Neutrophil (primary cell): ENCODE measurements at regions not wholly inside any gene's neighbourhood (a gene's known extent, or its start where the extent isn't known, plus 50 kb on each side); places are given as distances from the start of the nearest gene placed in this dataset.
"Not testable (repeated sequence)": the region's sequence is repeated elsewhere in the genome, so short reads cannot be mapped to it uniquely, and the experiment has no call there.

Experiments
- H3K27ac ChIP-seq: fragments of 200-600 bp; sonication (generic); 2 replicates; pipeline ENCODE4 v1.5.1; 2016; ENCODE audit warnings: mild to moderate bottlenecking, moderate library complexity
- H3K27me3 ChIP-seq: fragments of 200-600 bp; sonication (generic); 2 replicates; pipeline ENCODE4 v1.6.0; 2016; ENCODE audit warnings: mild to moderate bottlenecking
- H3K36me3 ChIP-seq: fragments of 200-600 bp; sonication (generic); 2 replicates; pipeline ENCODE4 v1.5.1; 2017
- H3K4me1 ChIP-seq, 2 experiments: fragments of 200-600 bp in 1 of 2; sonication (generic) in 1 of 2; 1 replicate in 1 of 2; 2 replicates in 1 of 2; pipeline versions ENCODE4 v1.5.1 to v1.6.1; 2013 to 2016; ENCODE audit warnings: low read depth in 1 of 2, low read length in 1 of 2, mild to moderate bottlenecking in 1 of 2, moderate library complexity in 1 of 2; ENCODE audit not compliant: control insufficient read depth in 1 of 2, insufficient read depth in 1 of 2
- H3K4me3 ChIP-seq, 2 experiments: fragments of 200-600 bp in 1 of 2; sonication (generic) in 1 of 2; 1 replicate in 1 of 2; 2 replicates in 1 of 2; pipeline ENCODE4 v1.5.1; 2013 to 2016; ENCODE audit warnings: low read depth in 1 of 2, low read length in 1 of 2, mild to moderate bottlenecking in 1 of 2, moderate library complexity in 1 of 2
- H3K9me3 ChIP-seq: fragments of 200-600 bp; sonication (generic); 2 replicates; pipeline ENCODE4 v1.5.1; 2016
- CTCF ChIP-seq: fragments of 200-600 bp; sonication (generic); IDR thresholded peaks from 2 replicates; pipeline ENCODE4 v1.5.1; 2016; ENCODE audit warnings: antibody characterized with exemption

GRCh38 chr11:109708184-109708583 is 286.2 kb downstream of the C11orf87 start:
- Histone ChIP-seq H3K27ac (no peak overlapping the region), H3K36me3 (no peaks in the 10 kb centered on the region), H3K4me3 (no peak overlapping the region), H3K27me3 (no peaks in the 10 kb centered on the region), H3K9me3 (no peaks in the 10 kb centered on the region), H3K4me1 (no peaks in the 10 kb centered on the region)
- no peak for TF ChIP-seq CTCF

GRCh38 chr11:109714444-109714843 is 292.5 kb downstream of the C11orf87 start:
- not testable (repeated sequence) for H3K27ac ChIP-seq, H3K4me3 ChIP-seq, H3K4me1 ChIP-seq, H3K9me3 ChIP-seq, H3K27me3 ChIP-seq, H3K36me3 ChIP-seq

- not testable (repeated sequence) for H3K4me1 ChIP-seq, H3K36me3 ChIP-seq, H3K4me3 ChIP-seq, H3K27me3 ChIP-seq, H3K27ac ChIP-seq, H3K9me3 ChIP-seq
These were observed 293.4 kb downstream of the C11orf87 start for GRCh38 chr11:109715424-109715823.

- no peaks in the 10 kb centered on the region for H3K9me3 ChIP-seq
- no peaks in the 10 kb centered on the region for H3K27me3 ChIP-seq
- H3K4me1 ChIP-seq: no peaks in the 10 kb centered on the region
- no peaks in the 10 kb centered on the region for H3K36me3 ChIP-seq
- no peak overlapping the region for H3K27ac ChIP-seq
- no peak overlapping the region for H3K4me3 ChIP-seq
- no peak for TF ChIP-seq CTCF
These were observed 304.1 kb downstream of the C11orf87 start for GRCh38 chr11:109726061-109726460.

- TF ChIP-seq CTCF: no peak
- Histone ChIP-seq H3K9me3 (no peaks in the 10 kb centered on the region), H3K4me3 (no peak overlapping the region), H3K36me3 (no peaks in the 10 kb centered on the region), H3K4me1 (no peaks in the 10 kb centered on the region), H3K27ac (no peak overlapping the region), H3K27me3 (no peaks in the 10 kb centered on the region)
These were observed 306.1 kb downstream of the C11orf87 start for GRCh38 chr11:109728056-109728455.

- Histone ChIP-seq H3K9me3 (no peaks in the 10 kb centered on the region), H3K36me3 (no peaks in the 10 kb centered on the region), H3K4me3 (no peak overlapping the region), H3K27ac (no peak overlapping the region), H3K4me1 (no peaks in the 10 kb centered on the region), H3K27me3 (no peaks in the 10 kb centered on the region)
- TF ChIP-seq CTCF: no peak
These were observed 307.8 kb downstream of the C11orf87 start for GRCh38 chr11:109729761-109730160.

- Histone ChIP-seq H3K27ac (no peak overlapping the region), H3K4me1 (no peaks in the 10 kb centered on the region), H3K9me3 (no peaks in the 10 kb centered on the region), H3K36me3 (no peaks in the 10 kb centered on the region), H3K4me3 (no peak overlapping the region), H3K27me3 (no peaks in the 10 kb centered on the region)
- TF ChIP-seq CTCF: no peak
These were observed 308.7 kb downstream of the C11orf87 start for GRCh38 chr11:109730669-109731068.
